Activated T-cell treated with anti-CD3 and anti-CD28 coated beads for 1 hour (primary cell): ENCODE measurements at regions not wholly inside any gene's neighbourhood (a gene's known extent, or its start where the extent isn't known, plus 50 kb on each side); places are given as distances from the start of the nearest gene placed in this dataset.
A peak's percentile ranks its signal among the peaks of the same experiment; 100 is the strongest.
"Not testable (repeated sequence)": the region's sequence is repeated elsewhere in the genome, so short reads cannot be mapped to it uniquely, and the experiment has no call there.

Experiments used
- DNase-seq: peaks from one replicate; pipeline ENCODE4 v3.0.0-alpha.2; 2020; ENCODE audit warnings: low read depth

DNA sequence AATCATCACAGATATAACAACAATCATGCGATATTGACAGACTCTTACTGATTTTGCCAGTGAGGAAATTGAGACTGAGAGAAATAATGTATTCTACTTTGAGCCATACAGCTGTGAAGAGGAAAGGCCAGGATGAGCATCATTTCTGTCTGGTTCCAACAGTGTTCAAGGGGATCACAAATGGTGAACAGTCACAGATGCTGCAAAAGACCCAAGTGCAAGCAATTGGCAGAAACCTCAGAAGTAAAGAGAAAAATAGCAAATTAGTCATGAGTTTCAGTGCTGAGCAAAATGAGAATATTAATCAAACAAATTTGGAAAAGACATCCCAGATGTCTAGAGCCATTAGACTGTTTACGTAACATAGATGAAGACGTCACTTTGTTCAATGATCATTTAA is 114.1 kb downstream of the RAB38 start:
- no peak for DNase-seq

DNA sequence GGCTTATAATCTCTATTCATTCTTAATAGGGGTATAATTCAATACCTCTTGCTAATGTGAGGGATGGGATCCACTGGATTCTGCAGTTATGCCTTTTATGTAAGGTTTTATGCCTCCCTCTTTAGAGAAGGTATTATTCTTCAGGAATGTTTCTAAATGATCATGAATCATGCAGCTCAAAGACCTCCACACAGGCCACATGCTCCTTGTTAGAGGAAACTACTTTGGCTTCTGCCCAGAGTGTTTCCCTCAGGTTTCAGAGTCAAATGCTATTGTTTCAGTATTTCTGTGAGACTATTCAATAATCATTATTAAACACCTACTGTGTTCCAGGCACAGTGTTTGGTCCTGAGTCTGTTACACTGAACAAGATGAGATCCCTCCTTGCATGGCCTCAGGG is 115.9 kb downstream of the RAB38 start:
- no peak for DNase-seq

DNA sequence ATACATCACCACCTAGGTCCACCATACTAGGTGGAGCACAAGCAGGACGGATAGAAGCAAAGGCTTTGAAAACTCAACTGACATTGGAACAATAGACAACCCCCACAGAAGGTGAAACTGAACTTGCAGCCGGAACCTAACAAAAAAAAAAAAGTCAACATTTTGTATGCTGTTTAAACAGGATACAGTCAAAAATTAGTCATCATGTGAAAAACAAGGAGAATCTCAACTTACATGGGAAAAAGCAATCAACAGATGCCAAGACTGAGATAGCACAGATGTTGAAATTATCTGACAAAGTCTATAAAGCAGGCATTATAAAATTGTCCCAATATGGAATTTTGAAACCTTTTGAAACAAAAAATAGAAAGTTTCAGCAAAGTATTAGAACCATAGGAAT is 123.8 kb downstream of the RAB38 start:
- no peak for DNase-seq

DNA sequence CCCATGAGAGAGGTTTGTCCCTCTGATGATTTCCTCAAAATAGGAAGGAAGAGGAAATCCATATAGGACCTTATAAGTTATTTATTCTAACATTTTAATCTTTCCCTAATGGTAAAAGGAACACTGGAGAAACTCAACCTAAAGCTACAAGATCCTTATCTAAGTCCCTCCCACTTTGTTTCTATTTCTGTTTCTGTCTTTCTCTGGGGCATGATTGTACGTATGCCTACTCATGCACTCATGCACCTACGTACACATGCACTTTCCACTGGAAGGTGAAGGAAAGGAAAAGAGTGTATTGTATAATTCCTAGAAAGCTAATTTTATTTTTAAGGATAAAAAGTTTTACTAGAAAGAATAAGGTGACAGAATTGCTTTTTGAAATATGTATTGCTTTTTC is 125.0 kb downstream of the RAB38 start:
- no peak for DNase-seq

DNA sequence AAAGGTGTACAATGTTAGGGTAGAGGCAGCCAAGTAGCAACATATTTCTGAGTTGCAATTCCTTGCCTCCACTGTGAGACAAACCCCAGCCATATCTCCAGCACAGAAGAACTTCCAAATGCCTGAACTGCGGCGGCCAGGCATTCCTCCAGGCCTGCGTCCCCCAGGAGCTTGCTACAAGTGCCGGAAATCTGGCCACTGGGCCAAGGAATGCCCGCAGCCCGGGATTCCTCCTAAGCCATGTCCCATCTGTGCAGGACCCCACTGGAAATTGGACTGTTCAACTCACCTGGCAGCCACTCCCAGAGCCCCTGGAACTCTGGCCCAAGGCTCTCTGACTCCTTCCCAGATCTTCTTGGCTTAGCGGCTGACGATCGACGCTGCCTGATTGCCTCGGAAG is 130.0 kb downstream of the RAB38 start:
- not testable (repeated sequence) for DNase-seq

DNA sequence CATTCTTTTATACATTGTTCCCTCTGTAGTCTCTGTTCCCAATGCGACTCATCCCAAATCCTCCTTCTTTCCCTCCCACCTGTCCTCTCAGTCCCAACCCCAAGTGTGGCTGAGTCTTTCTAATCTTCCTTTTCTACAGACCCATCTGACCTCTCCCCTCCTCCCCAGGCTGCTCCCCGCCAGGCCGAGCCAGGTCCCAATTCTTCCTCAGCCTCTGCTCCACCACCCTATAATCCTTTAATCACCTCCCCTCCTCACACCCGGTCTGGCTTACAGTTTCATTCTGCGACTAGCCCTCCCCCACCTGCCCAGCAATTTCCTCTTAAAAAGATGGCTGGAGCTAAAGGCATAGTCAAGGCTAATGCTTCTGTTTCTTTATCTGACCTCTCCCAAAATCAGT is 130.6 kb downstream of the RAB38 start:
- DNase-seq, result not testable (repeated sequence)

DNA sequence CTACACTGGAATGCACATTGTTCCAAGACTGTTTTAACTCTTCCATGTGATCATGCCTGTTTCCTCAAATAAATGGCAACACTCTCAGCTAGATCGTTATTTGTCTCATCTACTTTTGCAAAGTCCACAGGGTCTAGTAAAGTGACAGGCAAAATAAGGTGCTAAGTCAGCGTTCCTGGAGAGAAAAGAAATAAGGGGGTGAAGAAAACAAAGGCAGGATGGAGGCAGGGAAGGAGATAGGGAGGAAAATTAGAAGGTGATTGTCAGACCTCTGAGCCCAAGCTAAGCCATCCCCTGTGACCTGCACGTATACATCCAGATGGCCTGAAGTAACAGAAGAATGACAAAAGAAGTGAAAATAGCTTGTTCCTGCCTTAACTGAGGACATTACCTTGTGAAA is 132.1 kb downstream of the RAB38 start:
- DNase-seq, result no peak

DNA sequence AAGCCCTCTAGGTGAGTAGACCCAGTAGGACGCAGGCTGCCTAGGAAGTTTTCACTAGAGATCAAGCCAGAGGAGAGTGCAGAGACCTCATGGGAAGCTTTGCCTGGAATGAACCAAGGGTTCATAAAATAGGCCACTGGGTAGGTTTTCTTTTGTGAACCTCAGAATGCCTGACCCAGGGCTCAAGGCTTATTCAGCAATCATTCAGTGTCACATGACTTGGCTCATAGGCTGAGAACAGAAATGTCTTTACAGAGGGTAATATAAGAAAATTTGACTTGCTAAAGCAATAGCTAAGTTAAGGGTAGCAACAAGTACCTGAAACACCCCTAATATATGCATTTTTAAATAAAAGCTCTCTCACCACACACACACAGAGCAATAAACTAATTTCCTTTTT is 132.6 kb downstream of the RAB38 start:
- DNase-seq, result no peak

DNA sequence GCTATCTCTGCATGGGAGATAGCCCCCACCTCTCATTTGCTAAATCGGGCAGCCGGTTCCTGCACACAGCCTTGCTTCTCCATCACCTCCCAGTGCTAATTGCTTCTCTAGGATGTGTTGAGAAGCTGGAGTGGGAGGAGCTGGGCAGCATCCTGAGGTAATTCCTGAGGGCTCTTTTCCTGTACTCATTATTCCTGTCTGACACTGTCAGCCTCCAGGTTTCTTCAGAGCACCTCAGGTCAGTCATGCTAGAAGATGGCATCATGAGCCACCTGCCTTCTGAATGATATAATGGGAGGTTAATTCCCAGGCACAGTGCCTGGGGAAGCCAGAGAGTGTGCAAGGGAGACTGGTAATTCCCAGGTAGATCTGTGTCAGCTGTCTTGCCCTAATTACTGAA is 133.0 kb downstream of the RAB38 start:
- no peak for DNase-seq

DNA sequence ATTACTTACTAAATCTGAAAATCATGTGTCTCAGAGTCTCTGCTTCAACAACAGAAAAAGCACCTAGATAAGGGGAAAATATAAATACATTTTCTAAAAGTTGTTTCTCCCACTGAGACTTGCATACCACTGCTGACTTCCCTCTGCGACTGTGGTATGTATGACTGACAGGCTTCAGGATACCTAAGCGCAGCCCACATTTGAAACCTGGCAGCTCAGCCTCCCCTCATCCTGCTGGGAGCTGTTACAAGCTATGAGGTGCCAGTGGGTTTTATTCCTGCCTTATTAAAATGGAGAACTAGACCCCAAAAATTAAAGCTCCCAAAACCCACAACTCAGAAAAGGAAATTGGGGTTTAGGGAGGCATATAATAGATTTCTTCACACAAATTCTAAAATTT is 133.6 kb downstream of the RAB38 start:
- no peak for DNase-seq

DNA sequence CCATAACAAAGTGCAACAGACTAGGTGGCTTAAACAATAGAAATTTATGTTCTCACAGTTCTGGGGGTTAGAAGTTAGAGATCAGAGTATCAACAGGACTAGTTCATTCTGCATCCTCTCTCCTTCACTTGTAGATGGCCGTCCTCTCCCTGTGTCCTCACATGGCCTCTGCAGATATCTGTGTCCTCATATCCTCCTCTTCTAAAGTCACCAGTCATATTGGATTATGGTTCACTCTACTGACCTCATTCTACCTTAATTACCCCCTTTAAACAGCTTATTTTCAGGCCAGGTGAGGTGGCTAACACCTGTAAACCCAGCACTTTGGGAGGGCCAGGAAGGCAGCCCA is 135.1 kb downstream of the RAB38 start:
- DNase-seq, result no peak

DNA sequence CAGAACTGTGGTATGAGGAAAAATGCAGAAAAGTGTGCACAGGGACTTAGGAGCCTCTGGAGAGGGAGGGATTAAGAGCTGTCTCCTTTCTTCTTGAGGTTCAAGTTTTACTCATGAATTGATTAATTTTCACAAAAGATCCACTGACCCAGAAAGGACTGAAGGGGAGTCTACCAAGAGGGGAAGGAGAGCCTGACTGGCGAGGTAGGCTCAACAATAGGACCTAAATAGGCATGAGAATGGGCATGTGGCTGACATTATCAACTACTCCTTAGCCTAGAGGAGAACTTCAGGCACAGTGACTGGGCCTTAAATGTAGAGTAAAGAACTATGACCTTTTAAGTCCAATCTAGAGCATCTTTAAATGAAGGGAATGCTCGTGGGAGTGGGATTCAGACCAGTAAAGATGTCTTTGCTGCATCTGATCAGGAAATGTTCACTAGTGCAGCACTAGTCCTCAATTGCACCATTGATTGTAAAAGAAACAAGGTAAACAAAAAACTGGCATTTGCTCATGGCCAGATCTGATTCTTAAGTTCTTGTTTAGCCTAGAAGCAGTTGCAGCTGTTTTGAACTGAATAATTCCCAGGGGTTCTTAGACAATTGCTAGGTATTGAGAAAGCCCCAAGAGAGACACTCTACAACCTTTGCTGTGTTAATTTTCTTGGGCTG is 135.6 kb downstream of the RAB38 start:
- no peak for DNase-seq

DNA sequence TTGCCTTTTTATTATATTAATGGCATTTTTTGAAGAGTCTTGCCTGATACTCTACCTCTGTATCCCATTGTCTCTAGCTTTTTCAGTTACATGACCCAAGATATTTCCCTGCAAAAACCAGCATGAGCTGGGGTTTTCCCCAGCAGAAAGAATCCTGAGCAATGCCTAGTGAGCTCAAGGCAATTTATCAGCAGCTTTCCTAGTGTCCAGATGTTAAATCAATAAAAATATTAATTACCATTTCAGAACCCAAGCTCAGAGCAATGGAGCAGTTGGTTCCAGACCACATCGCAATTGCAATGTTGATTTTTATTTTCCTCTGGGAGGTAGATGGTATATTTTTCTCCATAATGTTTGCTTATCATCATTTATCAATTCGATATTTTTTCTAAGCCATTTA is 137.2 kb downstream of the RAB38 start:
- no peak for DNase-seq

DNA sequence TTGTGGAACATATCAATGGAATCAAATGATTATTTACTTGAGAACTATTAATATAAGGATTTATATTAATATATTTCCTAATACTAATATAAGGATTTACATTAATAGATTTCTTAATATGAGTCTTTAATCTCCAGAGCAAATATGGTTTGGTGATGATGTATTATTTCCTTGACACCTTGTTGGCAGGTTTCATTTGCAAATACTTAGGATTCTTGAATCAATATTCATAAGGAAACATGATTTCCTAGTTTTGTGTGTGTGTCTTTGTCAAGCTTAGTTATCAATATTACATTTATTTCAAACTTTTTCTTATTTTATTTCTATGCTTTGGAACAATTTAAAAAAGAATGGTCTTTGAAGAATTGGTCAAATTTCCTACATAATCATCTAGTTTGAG is 138.5 kb downstream of the RAB38 start:
- no peak for DNase-seq

DNA sequence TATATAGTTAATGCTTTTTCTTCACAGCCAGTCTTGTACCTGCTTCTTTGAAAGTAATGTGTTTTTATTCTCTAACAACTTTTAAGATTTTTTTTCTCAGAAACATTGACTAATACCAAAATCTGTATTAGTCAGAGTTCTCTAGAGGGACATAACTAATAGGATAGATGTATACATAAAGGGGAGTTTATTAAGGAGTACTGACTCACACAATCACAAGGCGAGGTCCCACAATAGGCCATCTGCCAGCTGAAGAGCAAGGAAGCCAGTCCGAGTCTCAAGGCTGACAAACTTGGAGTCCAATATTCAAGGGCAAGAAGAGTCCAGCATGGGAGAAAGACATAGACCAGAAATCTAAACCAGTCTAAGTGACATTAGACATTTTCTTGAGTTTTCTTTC is 140.0 kb downstream of the RAB38 start:
- no peak for DNase-seq

DNA sequence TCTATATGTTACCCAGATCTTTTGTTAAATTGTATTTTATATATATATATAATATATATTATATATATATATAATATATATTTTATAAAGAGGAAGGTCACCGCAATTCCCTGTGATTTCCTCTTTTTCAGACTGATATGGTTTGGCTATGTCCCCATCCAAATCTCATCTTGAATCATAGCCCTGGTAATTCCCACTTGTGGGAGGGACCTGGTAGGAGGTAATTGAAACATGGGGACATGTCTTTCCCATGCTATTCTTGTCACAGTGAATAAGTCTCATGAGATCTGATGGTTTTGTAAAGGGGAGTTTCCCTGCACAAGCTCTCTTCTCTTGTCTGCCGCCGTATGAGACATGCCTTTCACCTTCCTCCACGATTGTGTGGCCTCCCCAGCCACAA is 157.6 kb downstream of the RAB38 start:
- DNase-seq, result no peak

DNA sequence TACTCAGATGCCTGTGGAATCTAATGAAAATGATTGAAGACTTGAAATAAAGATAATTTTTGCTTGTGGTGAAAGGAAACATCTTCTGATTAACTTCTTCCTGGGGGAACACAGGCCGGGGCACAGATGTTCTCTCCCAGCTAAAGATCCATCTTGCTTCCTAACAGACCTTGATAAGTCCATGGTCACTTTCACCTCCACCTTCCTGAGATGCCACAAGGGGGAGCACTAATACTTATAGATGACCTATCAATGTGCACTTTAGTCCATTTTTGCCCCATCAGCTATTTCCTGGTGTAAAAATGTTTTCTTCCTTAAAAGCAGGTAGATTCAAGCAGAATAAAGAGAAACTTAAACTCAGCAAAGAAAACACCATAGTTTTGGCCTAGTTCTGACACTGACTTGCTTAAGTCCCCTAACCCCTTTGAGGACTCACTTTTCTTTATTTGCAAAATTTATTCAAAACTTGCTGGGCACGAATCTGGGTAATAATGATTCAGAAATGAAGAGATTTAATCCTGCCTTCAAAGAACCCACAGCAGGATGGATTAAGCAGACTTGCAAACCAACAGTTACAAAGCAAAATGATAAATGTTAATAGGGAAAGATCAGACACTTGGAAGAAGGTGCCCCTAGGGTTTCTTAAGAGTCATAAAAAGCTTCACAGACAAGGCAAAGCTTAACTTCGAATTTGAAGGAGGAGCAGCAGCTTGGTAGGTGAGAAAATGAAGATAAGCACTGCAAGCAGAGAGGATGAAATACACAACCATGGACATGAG is 158.7 kb downstream of the RAB38 start:
- peak; percentile 15 for DNase-seq

DNA sequence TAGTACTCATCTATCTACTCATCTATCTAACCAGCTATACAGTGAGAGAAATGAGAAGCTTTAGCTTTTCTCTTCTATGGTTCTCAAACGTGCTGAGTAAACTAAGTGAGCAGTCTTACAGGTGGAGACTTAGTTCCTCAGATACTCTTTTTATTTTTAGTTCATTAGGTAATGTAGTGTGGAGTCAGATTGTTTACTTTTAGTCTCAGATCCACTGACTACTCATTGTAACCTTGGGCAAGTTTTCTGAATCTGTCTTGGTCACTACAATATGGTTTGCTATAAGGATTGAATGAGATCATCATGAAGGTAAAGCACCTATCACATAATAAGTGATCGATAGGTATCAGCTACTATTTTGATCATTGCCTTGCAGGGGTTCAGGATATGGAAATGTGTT is 160.1 kb downstream of the RAB38 start:
- DNase-seq, result no peak

DNA sequence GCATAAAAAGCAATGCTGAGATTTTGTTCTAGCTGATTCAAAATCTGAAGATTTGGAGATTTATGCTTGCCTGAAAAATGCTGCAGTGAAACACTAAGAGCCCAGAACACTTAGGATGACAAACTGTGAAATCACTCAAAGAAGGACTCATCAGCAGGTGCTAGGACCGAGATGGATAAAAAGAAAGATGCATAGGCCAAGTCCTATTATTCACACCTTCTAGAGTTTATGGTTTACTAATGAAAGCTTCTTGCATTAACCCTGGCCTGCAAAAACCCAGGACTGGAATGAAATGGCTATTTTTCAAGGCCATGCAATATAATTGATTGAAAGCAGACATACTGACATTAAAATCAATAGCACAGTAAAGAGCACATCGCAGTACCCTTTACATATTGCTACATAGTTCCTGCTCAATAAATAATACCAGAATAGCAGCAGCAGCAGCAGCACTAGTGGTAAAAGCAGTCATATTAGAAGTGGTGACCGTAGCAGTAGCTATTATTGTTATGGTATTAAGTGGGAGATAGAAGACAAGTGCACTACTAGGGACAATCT is 161.7 kb downstream of the RAB38 start:
- no peak for DNase-seq

DNA sequence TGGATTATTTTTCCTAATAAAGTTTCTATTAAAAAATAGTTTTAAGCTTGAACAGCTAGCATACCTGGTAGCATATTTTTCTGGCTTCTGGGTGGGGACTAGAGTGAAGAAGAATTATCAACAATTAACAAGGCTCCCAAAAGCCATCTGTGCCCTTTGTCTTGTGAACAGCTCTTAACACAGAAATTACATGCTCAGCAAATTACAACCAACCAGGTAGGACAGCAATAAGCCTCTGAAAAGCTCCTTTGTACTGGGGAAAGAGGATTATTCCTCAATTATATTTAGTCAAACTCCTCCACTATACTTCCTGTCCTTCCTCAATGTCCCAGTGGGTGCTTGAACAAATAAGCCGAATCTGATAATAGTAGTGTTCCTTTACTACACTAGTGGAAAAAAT is 162.8 kb downstream of the RAB38 start:
- DNase-seq, result no peak

DNA sequence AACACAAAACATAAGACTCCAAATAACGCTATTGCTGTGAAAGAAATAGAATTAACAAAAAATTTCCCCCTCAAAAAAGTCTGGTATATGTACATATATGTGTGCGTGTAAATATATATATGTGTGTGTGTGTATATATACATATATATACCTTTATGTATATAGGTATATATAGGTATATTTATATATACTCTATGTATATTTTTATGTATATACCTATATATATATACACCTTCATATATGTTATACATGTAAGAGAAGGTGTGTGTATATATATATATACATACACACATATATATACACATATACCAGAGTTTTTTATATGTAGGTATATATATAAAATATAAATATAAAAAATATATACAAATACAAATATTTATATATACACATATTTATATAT is 199.2 kb downstream of the RAB38 start:
- DNase-seq, result no peak

DNA sequence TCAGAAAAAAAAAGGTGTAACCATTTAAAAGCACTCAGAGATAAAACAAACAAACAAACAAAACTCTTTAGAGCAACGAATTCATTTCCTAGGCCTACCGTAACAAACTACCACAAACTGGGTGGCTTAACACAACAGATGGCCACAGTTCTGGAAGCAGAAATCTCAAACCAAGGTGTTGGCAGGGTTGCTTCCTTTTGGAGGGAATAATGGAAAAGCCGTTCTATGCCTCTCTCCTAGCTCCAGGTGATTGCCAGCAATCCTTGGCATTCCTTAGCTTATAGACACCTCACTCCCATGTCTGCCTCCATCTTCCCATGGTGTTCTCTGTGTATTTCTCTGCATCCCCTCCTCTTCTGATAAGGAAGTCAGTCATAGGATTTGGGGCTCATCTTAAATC is 200.4 kb downstream of the RAB38 start:
- DNase-seq, result no peak

DNA sequence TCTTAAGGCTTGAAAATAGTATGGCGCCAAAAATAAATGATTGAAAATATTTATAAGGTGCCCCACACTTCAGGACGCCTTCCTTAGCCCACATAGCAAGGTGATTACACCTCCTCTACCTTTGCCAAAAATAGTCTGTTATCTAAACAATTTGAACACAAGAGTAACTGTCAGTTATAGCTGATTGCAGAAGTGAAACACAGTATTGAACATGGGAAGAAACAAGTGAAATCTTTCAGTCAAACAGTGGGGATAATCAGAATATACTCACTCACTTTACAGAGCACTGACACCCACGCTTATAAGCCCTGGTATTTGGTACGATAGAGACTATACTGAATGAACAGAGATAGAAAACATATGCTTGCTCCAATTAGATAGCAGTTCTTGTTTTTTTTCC is 203.1 kb downstream of the RAB38 start:
- no peak for DNase-seq

DNA sequence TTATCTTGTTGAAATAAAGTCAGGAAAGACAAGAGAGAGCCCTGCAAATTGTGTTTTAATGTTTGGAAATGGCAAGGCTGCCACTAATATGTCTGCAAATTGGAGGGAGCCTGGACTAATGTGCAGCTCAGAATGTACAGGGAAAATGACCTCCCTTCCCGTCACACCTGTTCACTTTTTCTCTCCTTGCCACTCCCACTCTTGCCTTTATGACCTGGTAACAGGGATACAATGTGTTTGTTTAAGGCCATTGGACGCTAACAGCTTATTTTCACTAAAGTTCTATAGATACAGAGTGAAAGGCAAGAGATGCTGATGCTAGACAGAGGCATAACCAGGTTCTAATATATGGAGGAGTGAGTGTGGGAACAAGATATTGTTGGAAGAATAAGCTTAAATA is 203.9 kb downstream of the RAB38 start:
- no peak for DNase-seq
